ENCODE measurements at regions not wholly inside any gene's neighbourhood (a gene's known extent, or its start where the extent isn't known, plus 50 kb on each side); places are given as distances from the start of the nearest gene placed in this dataset.

GRCh38 chr12:42666671-42667243 lies 77.2 kb upstream of the PRICKLE1 start:
- WGBS (ENCODE audit: insufficient coverage, insufficient replicate concordance, low lambda C conversion rate, missing lambda C conversion rate): 17% methylated on average over 5 of the region's 5 CpGs

GRCh38 chr12:42663621-42664020 lies 74.1 kb upstream of the PRICKLE1 start:
- Histone ChIP-seq H3K4me2 (ENCODE audit: control insufficient read depth, insufficient read depth) (no peak overlapping the region), H2AFZ (ENCODE audit: control insufficient read depth, low read depth, low read length) (no peak overlapping the region), H3K4me1 (ENCODE audit: control insufficient read depth, insufficient read depth, low read length) (no peaks in the 10 kb centered on the region), H3K4me3 (no peak overlapping the region), H3K36me3 (ENCODE audit: control insufficient read depth in 2 of 2, insufficient read depth in 2 of 2, low read length in 1 of 2) (no peaks in the 10 kb centered on the region), H3K9ac (ENCODE audit: control insufficient read depth, insufficient read depth, low read length) (no peak overlapping the region), H3K79me2 (ENCODE audit: control insufficient read depth, insufficient read depth, low read length) (no peaks in the 10 kb centered on the region), H4K20me1 (ENCODE audit: control insufficient read depth, insufficient read depth) (no peaks in the 10 kb centered on the region), H3K27me3 (replicated peaks in 1 of 2; ENCODE audit: control insufficient read depth in 2 of 2, insufficient read depth in 2 of 2, low read length in 1 of 2) (no peaks in the 10 kb centered on the region), H3K9me3 (replicated peaks; ENCODE audit: control insufficient read depth, insufficient read depth, low read length) (no peaks in the 10 kb centered on the region), H3K27ac (ENCODE audit: control insufficient read depth, insufficient read depth) (no peak overlapping the region)
- CTCF ChIA-PET: no interaction called here
- intact Hi-C loops (cut with micrococcal nuclease; ENCODE audit: unreplicated experiment) (no loop called here), in situ Hi-C loops (cut with MboI) (no loop called here)
- WGBS (ENCODE audit: insufficient coverage, insufficient replicate concordance, low lambda C conversion rate, missing lambda C conversion rate): 22% methylated on average over 3 of the region's 3 CpGs
- POLR2A ChIA-PET: no interaction called here
- RAD21 ChIA-PET (ENCODE audit: unreplicated experiment): no interaction called here
- ATAC-seq (no peak), FAIRE-seq (no peak), DNase-seq (ENCODE audit: low read depth, low spot score) (no peak)
- no TSS peak for BruUV-seq (replicated peaks)
- SMC1A ChIA-PET (ENCODE audit: uncharacterized antibody, unreplicated experiment): interaction anchor here (0.6 kb wide), 1 partner anchor 1473 kb away, joined by 3 read pairs; no protein-coding TSS in a partner anchor
- TF ChIP-seq PRDM15 (CRISPR knock-in tag; IDR thresholded peaks at IDR 0.05) (no peak), TARDBP (IDR thresholded peaks at IDR 0.05; ENCODE audit: borderline replicate concordance) (no peak), NBN (IDR thresholded peaks at IDR 0.05) (no peak), ZNF384 (IDR thresholded peaks at IDR 0.05; ENCODE audit: borderline replicate concordance, low read depth, low read length) (no peak), CBX5 (IDR thresholded peaks at IDR 0.05; ENCODE audit: low read depth) (no peak), NR2C1 (IDR thresholded peaks at IDR 0.05) (no peak), FOXK2 (IDR thresholded peaks at IDR 0.05) (no peak), ZNF622 (IDR thresholded peaks at IDR 0.05) (no peak)

More at GRCh38 chr12:42666671-42667243, 77.2 kb upstream of the PRICKLE1 start:
- Histone ChIP-seq H3K4me3 (no peak overlapping the region), H2AFZ (ENCODE audit: control insufficient read depth, low read depth, low read length) (no peak overlapping the region), H3K27ac (ENCODE audit: control insufficient read depth, insufficient read depth) (no peak overlapping the region), H3K4me1 (ENCODE audit: control insufficient read depth, insufficient read depth, low read length) (no peaks in the 10 kb centered on the region), H3K9me3 (replicated peaks; ENCODE audit: control insufficient read depth, insufficient read depth, low read length) (no peaks in the 10 kb centered on the region), H4K20me1 (ENCODE audit: control insufficient read depth, insufficient read depth) (no peaks in the 10 kb centered on the region), H3K79me2 (ENCODE audit: control insufficient read depth, insufficient read depth, low read length) (no peaks in the 10 kb centered on the region), H3K4me2 (ENCODE audit: control insufficient read depth, insufficient read depth) (no peak overlapping the region), H3K36me3 (ENCODE audit: control insufficient read depth in 2 of 2, insufficient read depth in 2 of 2, low read length in 1 of 2) (no peaks in the 10 kb centered on the region), H3K9ac (ENCODE audit: control insufficient read depth, insufficient read depth, low read length) (no peak overlapping the region), H3K27me3 (replicated peaks in 1 of 2; ENCODE audit: control insufficient read depth in 2 of 2, insufficient read depth in 2 of 2, low read length in 1 of 2) (no peaks in the 10 kb centered on the region)
- ChIA-PET RAD21 (ENCODE audit: unreplicated experiment) (no interaction called here), SMC1A (ENCODE audit: uncharacterized antibody, unreplicated experiment) (no interaction called here), POLR2A (interaction anchor here (1.3 kb wide), 1 partner anchor 10 kb away, joined by 3 read pairs; no protein-coding TSS in a partner anchor), CTCF (no interaction called here)
- TF ChIP-seq NFYB (IDR thresholded peaks at IDR 0.05; ENCODE audit: insufficient read depth, low read depth, low read length) (no peak), ZNF384 (IDR thresholded peaks at IDR 0.05; ENCODE audit: borderline replicate concordance, low read depth, low read length) (no peak), FOXM1 (IDR thresholded peaks at IDR 0.05; ENCODE audit: low read depth, low read length) (no peak), ASH2L (IDR thresholded peaks at IDR 0.05; ENCODE audit: borderline replicate concordance, low read depth) (no peak), PKNOX1 (IDR thresholded peaks at IDR 0.05) (no peak)
- DNase-seq (ENCODE audit: low read depth, low spot score) (no peak), ATAC-seq (no peak), FAIRE-seq (no peak)
- BruUV-seq (replicated peaks): no TSS peak
- in situ Hi-C loops (cut with MboI) (no loop called here), intact Hi-C loops (cut with micrococcal nuclease; ENCODE audit: unreplicated experiment) (no loop called here)

Measured in GM12878 (cell line).